Ovary (tissue), 7 donors: ENCODE measurements at regions not wholly inside any gene's neighbourhood (a gene's known extent, or its start where the extent isn't known, plus 50 kb on each side); places are given as distances from the start of the nearest gene placed in this dataset.

Experiments used
- DNase-seq, 5 donors: peaks; one replicate each; pipeline ENCODE4 v3.0.0-alpha.2; 2019 to 2020
- H3K27ac ChIP-seq, 2 donors: fragments of 200-600 bp; one replicate each; pipeline versions ENCODE4 v1.5.1 to v1.8.0; 2019 to 2022
- H3K27me3 ChIP-seq: fragments of 200-600 bp; one replicate; pipeline ENCODE4 v1.8.0; 2022
- H3K36me3 ChIP-seq: fragments of 200-600 bp; sonication (generic); one replicate; pipeline ENCODE4 v1.5.1; 2019
- H3K4me1 ChIP-seq: one replicate; pipeline ENCODE4 v1.8.1; 2013; ENCODE audit warnings: mild to moderate bottlenecking, moderate library complexity; ENCODE audit not compliant: insufficient read depth
- H3K4me3 ChIP-seq: fragments of 200-600 bp; sonication (generic); one replicate; pipeline ENCODE4 v1.5.1; 2017
- H3K9me3 ChIP-seq, 2 donors: fragments of 200-600 bp in 1 of 2; sonication (generic) in 1 of 2; one replicate each; pipeline versions ENCODE4 v1.5.1 to v1.8.1; 2013 to 2019; ENCODE audit warnings: mild to moderate bottlenecking in 1 of 2, moderate library complexity in 1 of 2
- CTCF ChIP-seq, 3 donors: fragments of 450-650 bp in 2 of 3; fragments of 200-600 bp in 1 of 3; IDR thresholded peaks; one replicate each; pipeline versions ENCODE4 v1.5.1 to v1.8.0; 2016 to 2022; ENCODE audit warnings: antibody characterized with exemption in 3 of 3, mild to moderate bottlenecking in 1 of 3
- EP300 ChIP-seq: sonication (generic); formaldehyde crosslinking; IDR thresholded peaks from one replicate; pipeline ENCODE4 v1.6.1; 2017; ENCODE audit warnings: antibody characterized with exemption
- POLR2A ChIP-seq: fragments of 450-650 bp; IDR thresholded peaks from one replicate; pipeline ENCODE4 v1.6.1; 2017; ENCODE audit warnings: antibody characterized with exemption, mild to moderate bottlenecking, moderate library complexity
- WGBS, 3 donors: extraction: QIAGEN DNeasy Blood & Tissue Kit in 1 of 3; methylation state at CpG; one replicate each; pipeline versions ENCODE4 v1.1.5 to v1.1.7; 2013 to 2017; 5-methylcytosine and 5-hydroxymethylcytosine counted together
- intact Hi-C, 4 donors: fragments of 100-400 bp; cut with DNase I; formaldehyde crosslinking; loops; one replicate each; pipeline versions ENCODE4 v1.11.0 to v1.15.1; 2022 to 2023
- donor health status: DM: no; HTN: no; CAD: no; lungs with moderate emphysema.
- donor health status: DM: no; HTN: no; CAD: no.
- donor health status: Bipolar disorder and iron deficiency.
- donor health status: DM: no; HTN: no; CAD: no.
- donor health status: DM: yes; HTN: yes; CAD: no.

GRCh38 chr11:109249597-109249996, 172.4 kb upstream of the C11orf87 start:
- intact Hi-C loops = no loop called here
- H3K9me3 ChIP-seq = no peaks in the 10 kb centered on the region
- no peaks in the 10 kb centered on the region for H3K4me1 ChIP-seq
- no peak for DNase-seq
- H3K27ac ChIP-seq = no peak overlapping the region
- H3K4me3 ChIP-seq = no peak overlapping the region
- no peak for TF ChIP-seq EP300
- no peak for TF ChIP-seq POLR2A
- no peak for TF ChIP-seq CTCF (IDR thresholded peaks at IDR 0.05)
- H3K36me3 ChIP-seq = no peaks in the 10 kb centered on the region
- no peaks in the 10 kb centered on the region for H3K27me3 ChIP-seq
- WGBS, 3 donors = 33 to 40% (median 34%) methylated on average over 3 of the region's 3 CpGs

- 83 to 90% (median 87%) methylated on average over 5 of the region's 5 CpGs for WGBS, 3 donors
- Histone ChIP-seq H3K4me1 (no peaks in the 10 kb centered on the region), H3K27me3 (no peaks in the 10 kb centered on the region), H3K27ac (no peak overlapping the region), H3K9me3 (no peaks in the 10 kb centered on the region), H3K4me3 (no peak overlapping the region), H3K36me3 (no peaks in the 10 kb centered on the region)
- intact Hi-C loops = no loop called here
- TF ChIP-seq EP300 (no peak), CTCF (IDR thresholded peaks at IDR 0.05) (no peak), POLR2A (no peak)
- no peak for DNase-seq
Measured at GRCh38 chr11:109251230-109251629, 170.8 kb upstream of the C11orf87 start.

- TF ChIP-seq CTCF (IDR thresholded peaks at IDR 0.05) (no peak), EP300 (no peak), POLR2A (no peak)
- Histone ChIP-seq H3K9me3 (peaks cover 0 to 3% of the 10 kb centered on the region in 2 donors), H3K27me3 (no peaks in the 10 kb centered on the region), H3K36me3 (no peaks in the 10 kb centered on the region), H3K4me3 (no peak overlapping the region), H3K27ac (no peak overlapping the region), H3K4me1 (no peaks in the 10 kb centered on the region)
- WGBS, 3 donors = 89 to 96% (median 95%) methylated on average over 1 of the region's 1 CpG
- DNase-seq = no peak
- intact Hi-C loops = no loop called here
Measured at GRCh38 chr11:109264128-109264527, 157.9 kb upstream of the C11orf87 start.

- WGBS, 3 donors = 25 to 39% (median 38%) methylated on average over 2 of the region's 2 CpGs
- Histone ChIP-seq H3K27ac (no peak overlapping the region), H3K9me3 (peaks cover 0 to 3% of the 10 kb centered on the region in 2 donors), H3K4me1 (no peaks in the 10 kb centered on the region), H3K27me3 (no peaks in the 10 kb centered on the region), H3K36me3 (no peaks in the 10 kb centered on the region), H3K4me3 (no peak overlapping the region)
- no peak for DNase-seq
- TF ChIP-seq CTCF (IDR thresholded peaks at IDR 0.05) (no peak), EP300 (no peak), POLR2A (no peak)
- intact Hi-C loops = no loop called here
Measured at GRCh38 chr11:109267293-109268095, 154.5 kb upstream of the C11orf87 start.
